HEK293 (cell line): ENCODE measurements at regions not wholly inside any gene's neighbourhood (a gene's known extent, or its start where the extent isn't known, plus 50 kb on each side); places are given as distances from the start of the nearest gene placed in this dataset.

Experiments used
- ZNF677 ChIP-seq: fragments of 450-650 bp; IDR thresholded peaks from 2 replicates; pipeline ENCODE4 v1.5.0; 2018; ENCODE audit warnings: missing biosample characterization, mild to moderate bottlenecking, missing genetic modification characterization, moderate library complexity
- TF ChIP-seq, protein P1 (sequence below): fragments of 450-650 bp; formaldehyde crosslinking; IDR thresholded peaks from 2 replicates; pipeline ENCODE4 v1.5.1; 2016; ENCODE audit warnings: missing biosample characterization, missing genetic modification characterization

- TF ChIP-seq, protein P1, sequence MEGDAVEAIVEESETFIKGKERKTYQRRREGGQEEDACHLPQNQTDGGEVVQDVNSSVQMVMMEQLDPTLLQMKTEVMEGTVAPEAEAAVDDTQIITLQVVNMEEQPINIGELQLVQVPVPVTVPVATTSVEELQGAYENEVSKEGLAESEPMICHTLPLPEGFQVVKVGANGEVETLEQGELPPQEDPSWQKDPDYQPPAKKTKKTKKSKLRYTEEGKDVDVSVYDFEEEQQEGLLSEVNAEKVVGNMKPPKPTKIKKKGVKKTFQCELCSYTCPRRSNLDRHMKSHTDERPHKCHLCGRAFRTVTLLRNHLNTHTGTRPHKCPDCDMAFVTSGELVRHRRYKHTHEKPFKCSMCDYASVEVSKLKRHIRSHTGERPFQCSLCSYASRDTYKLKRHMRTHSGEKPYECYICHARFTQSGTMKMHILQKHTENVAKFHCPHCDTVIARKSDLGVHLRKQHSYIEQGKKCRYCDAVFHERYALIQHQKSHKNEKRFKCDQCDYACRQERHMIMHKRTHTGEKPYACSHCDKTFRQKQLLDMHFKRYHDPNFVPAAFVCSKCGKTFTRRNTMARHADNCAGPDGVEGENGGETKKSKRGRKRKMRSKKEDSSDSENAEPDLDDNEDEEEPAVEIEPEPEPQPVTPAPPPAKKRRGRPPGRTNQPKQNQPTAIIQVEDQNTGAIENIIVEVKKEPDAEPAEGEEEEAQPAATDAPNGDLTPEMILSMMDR (tag by site-specific recombination) = no peak
- TF ChIP-seq ZNF677 (tag by site-specific recombination) = no peak
Observed at GRCh38 chr1:59005491-59006288, 221.8 kb upstream of the JUN start.
